ENCODE measurements at regions not wholly inside any gene's neighbourhood (a gene's known extent, or its start where the extent isn't known, plus 50 kb on each side); places are given as distances from the start of the nearest gene placed in this dataset.

GRCh38 chr12:25058012-25058411 is 109.1 kb upstream of the BCAT1 start:
- DNase-seq (ENCODE audit: low read depth in 2 of 2) = no peak

DNA sequence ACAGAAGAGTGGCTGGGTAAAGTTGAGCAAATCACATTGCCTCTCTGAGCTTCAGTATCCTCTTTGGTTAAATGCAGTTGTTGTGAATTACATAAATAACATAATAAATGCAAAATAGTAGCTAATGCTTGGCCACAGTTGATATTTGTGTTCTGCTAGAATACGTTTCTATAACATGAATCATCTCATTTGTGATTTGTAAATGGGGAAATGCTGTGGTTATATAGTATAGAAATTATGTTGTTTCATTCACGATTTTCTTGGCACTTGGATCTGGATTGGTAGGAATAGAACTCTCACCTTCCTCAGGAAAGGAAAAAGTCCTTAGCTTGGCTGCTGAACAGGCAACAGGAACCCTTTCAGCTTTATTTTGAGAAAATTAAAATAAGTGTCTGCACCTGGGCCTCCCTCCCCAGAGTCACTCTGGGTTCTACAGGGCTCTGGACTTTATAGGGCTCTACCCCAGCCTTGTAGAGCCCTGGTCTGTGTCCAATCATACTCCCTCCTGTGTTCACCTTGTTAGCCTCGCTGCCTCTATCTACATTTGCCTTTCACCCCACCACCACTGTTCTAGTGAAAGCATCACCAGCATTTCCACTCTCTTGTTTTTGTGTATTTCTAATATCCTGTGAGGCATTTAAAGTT is 107.7 kb upstream of the BCAT1 start:
- DNase-seq (ENCODE audit: low read depth in 2 of 2) = no peak

DNA sequence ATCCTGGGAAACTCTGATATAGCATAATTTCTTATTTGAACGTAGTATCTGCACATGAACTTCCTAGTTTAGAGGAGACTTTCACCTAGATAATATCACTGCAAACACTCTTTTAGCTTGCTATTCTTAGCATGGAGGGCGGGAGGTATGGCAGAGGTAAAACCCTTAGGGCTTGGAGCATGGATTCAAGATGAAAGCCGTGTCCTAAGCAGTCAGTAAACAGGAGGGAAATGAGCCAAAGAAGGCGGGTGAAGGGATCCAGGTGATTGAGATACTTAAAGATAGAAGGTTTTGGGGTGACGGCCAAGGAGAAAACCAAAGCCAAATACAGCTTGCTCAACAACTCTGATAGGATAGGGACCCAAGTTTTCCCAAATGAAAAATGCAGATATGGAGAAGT is 107.1 kb upstream of the BCAT1 start:
- DNase-seq (ENCODE audit: low read depth in 2 of 2) = no peak

- peak; percentile 8 to 9 for DNase-seq (ENCODE audit: low read depth in 2 of 2)
Measured at GRCh38 chr12:25054783-25055144, 105.9 kb upstream of the BCAT1 start.

DNA sequence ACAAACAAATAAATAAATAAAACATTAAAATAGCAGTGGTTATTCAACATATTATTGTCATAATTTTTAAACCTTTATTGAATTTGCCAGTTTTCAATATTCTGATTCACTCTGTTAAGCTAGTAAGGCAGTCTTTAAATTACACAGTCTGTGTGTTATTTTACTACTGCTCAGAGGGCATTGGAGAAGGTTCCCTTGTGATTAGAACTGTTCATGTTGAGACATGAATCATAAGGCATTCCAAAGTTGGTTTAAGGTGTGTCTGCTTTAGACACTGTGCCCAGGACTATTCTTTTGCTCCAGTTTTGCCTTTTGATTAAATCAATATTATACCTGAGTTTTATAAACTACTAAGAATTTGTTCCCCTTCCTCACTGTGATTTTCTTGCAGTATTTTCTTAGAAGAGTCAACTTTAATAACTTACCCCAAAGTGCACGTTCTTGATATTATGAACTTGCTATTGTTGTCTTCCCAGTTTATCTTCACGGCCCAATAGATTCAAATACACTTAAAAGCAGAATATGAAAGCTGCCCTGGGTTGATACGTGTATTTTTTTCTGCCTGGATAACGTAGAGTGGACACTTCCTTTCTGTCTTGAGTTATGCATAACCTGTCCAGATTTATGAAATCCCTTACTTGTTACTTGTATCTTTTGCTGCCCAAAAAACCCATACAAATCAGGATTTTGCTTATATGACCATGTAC is 105.3 kb upstream of the BCAT1 start:
- DNase-seq (ENCODE audit: low read depth in 2 of 2) = no peak

GRCh38 chr12:25052914-25053211 is 104.0 kb upstream of the BCAT1 start:
- no peak for DNase-seq (ENCODE audit: low read depth in 2 of 2)

DNA sequence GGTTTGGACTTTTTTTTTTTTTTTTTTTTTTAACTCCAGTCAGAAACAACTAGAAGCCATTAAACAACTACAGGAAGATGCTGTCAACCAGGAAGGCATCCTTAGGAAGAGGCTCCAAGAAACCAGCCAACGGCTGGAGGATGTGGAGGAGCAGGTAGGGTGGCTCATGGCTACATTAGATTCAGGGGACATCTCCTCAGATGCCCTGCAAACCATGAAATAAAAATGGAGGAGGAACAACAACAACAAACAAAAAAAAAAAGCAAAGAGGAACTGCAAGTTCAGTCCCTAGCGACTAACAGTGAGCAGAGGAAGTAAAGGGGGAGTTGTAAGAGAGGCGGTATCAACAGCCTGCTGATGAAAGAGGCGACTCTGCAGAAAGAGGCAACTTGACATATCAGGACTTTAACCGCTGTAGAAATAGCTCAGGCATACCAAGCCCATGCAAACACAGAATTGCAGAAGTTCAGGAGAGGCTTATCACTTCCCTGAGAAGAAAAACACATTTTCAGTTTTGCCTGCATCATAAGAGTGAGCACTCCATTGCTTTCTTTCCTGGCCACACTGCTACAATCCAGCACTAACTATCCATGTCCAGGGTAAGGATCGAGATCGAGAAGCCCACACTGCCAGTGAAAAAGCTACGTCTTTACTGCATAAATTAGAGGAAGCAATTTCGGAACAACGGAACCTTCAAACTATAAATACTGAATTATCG is 103.5 kb upstream of the BCAT1 start:
- DNase-seq (ENCODE audit: low read depth in 2 of 2) = peak; percentile 10 to 20

GRCh38 chr12:25051656-25052195 is 102.8 kb upstream of the BCAT1 start:
- DNase-seq (ENCODE audit: low read depth in 2 of 2) = peak; percentile 9 to 21

GRCh38 chr12:25051171-25051570 is 102.3 kb upstream of the BCAT1 start:
- DNase-seq (ENCODE audit: low read depth in 2 of 2) = no peak

DNA sequence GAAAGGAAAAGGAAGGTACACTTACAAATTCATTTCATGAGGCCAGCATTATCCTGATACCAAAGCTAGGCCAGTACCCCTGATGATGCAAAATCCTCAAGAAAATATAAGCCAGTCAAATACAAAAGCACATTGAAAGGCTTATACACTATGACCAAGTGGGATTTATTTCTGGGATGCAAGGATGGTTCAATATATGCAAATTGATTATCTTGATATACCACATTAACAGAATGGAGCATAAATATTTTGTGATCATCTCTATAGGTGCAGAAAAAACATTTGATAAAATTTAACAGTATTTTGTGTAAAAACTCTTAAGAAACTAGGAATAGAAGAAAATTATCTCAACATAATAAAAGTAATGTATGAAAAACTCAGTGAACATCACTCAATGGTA is 97.0 kb upstream of the BCAT1 start:
- DNase-seq (ENCODE audit: low read depth in 2 of 2) = no peak

DNA sequence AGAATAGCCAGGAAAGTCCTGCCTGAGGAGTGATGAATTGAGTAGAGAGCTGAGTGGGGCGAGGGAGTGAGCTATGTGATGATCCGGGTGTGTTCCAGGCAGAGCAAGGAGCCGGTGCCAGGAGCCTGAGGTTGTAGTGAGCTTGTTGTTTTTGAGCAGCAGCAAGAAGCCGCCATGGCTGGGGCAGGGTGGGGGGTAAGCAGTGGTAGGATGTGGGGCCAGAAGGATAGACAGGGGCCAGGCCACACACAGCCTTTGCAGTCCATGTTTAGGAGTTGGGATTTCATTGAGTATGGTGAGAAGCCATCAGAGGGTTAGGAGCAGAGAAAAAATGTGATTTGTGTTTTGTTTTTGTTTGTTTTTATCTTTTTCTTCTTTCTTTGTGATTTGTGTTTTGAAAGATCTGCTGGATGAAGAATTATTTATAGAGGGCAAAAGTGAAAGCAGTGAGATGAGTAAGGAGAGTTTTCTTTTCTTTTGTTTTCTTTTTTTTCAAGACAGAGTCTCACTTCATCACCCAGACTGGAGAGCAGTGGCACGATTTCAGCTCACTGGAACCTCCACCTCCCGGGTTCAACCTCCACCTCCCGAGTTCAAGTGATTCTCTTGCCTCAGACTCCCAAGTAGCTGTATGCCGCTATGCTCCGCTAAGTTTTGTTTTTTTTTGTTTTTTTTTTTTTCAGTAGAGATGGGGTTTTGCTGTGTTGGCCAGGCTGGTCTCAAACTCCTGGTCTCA is 92.3 kb upstream of the BCAT1 start:
- DNase-seq (ENCODE audit: low read depth in 2 of 2) = no peak

GRCh38 chr12:25040593-25040992 is 91.7 kb upstream of the BCAT1 start:
- DNase-seq (ENCODE audit: low read depth in 2 of 2) = no peak

DNA sequence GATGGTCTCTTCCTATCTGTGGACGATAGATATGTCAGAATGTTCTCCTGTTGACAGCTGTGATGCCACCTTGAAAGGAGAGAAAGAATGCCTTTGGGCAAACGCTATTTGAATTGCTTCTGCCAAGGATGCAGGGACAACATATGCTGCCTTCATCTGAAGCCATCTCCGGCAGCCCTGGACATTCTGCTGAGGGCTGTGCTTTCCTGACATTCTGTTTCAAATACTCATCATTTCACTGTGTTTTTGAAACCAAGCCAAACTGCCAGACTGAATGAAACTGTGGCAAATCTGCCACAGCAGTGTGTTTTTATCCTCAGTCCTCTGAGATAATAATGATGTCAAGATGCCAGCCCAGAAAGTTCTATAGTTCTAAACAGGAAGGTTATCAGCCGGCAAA is 85.8 kb upstream of the BCAT1 start:
- no peak for DNase-seq (ENCODE audit: low read depth in 2 of 2)

DNA sequence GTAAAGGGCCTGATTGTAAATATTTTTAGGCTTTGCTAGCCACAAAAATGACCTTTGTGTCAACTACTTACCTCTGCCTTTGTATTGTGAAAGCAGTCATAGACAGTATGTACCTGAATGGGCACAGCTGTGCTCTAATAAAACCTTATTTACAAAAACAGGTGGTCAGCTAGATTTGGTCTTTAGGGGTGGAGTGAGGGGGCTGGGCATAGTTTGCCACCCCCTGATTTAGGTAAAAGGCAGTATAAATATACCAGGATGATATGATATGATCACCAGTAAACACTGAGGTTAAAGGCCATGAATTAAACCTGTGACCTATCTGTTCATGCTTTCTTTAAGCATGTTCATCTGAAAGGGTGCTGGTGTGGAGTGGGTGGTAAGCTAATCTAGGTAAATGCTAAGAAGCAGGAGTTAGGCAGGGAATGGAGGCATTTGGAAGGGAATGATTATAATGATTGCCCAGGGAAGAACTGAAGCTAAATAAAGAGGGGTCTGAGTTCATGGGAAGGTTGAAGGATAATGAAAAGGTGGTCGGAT is 77.1 kb upstream of the BCAT1 start:
- DNase-seq (ENCODE audit: low read depth in 2 of 2) = no peak

- no peak for DNase-seq (ENCODE audit: low read depth in 2 of 2)
Measured at GRCh38 chr12:25025260-25025659, 76.4 kb upstream of the BCAT1 start.

DNA sequence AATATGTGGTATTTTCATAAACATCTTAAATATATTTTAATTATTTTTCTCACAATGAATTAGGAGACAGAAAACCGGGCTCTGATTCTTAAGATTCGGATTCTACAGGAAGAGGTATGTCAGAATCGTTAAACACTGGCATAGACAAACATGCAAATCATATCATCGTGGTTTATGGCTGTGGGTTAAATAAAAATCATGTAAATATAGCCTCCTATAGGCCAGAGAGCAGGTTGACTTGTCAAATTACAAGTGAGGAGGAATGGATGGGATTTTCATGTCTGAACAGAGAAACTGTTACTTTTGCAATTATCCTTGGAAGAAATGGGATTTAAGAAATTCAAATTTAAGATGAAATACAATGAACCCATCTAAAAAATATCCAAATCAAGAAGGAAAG is 74.9 kb upstream of the BCAT1 start:
- no peak for DNase-seq (ENCODE audit: low read depth in 2 of 2)

- DNase-seq (ENCODE audit: low read depth in 2 of 2) = no peak
Measured at GRCh38 chr12:25020621-25021243, 71.8 kb upstream of the BCAT1 start.

GRCh38 chr12:25018146-25018545 is 69.2 kb upstream of the BCAT1 start:
- DNase-seq (ENCODE audit: low read depth in 2 of 2) = no peak

GRCh38 chr12:25017336-25017735 is 68.4 kb upstream of the BCAT1 start:
- no peak for DNase-seq (ENCODE audit: low read depth in 2 of 2)

DNA sequence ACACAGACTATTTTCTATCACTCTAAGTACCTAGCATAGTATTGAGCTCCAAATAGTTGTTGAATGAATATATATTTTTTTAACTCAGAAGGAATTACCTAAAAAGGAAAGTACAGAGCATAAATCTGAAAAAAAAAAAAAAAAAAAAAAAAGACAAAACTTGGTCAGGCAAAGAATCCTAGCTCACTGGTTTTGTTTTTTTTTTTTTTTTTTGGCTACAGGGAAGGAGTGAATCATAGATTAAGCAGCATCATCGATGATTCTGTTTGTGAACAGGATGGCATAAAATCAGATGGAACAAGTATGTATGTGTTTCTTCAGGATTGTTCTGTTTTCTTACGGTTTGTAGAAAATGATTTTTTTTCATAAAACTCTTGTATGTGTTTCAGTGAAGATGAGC is 66.1 kb upstream of the BCAT1 start:
- no peak for DNase-seq (ENCODE audit: low read depth in 2 of 2)

DNA sequence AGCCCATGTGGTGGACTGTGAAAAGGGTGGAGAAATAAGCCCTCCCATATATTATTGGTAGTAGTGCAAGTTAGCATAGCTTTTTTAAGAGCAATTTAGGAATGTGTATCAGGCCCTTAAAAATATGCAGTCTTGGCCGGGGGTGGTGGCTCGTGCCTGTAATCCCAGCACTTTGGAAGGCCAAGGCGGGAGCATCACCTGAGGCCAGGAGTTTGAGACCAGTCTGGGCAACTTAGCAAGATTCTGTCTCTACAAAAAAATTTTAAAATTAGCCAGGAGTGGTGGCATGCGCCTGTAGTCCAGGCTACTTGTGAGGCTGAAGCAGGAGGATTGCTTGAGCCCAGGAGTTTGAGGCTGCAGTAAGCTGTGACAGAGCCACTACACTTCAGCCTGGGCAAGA is 64.2 kb upstream of the BCAT1 start:
- DNase-seq (ENCODE audit: low read depth in 2 of 2) = no peak
